ENCODE measurements at regions not wholly inside any gene's neighbourhood (a gene's known extent, or its start where the extent isn't known, plus 50 kb on each side); places are given as distances from the start of the nearest gene placed in this dataset.

DNA sequence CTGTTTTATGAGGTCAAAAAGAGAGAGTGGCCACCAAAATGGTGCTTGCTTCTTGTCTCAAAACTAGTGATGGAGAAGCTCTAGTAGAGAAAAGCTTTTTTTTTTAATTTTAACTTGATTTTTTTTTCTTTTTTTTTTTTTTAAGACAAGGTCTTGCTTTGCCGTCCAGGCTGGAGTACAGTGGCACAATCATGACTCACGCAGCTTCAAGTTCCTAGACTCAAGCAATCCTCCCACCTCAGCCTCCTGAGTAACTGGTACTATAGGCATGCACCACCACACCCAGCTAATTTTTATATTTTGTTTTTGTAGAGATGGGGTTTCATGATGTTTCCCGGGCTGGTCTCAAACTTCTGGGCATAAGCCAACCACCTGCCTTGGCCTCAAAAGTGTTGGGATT is 279.0 kb downstream of the TBC1D4 start:
- no peaks in the 10 kb centered on the region for H4K20me1 ChIP-seq (replicated peaks; ENCODE audit: control insufficient read depth, insufficient read depth, low read length)
- DNase-seq (ENCODE audit: extremely low read depth in 1 of 4, low spot score in 3 of 4) (no peak), ATAC-seq (no peak), FAIRE-seq (no peak)
- 0% methylated on average over 2 of the region's 3 CpGs for WGBS (ENCODE audit: insufficient coverage, low coverage, missing lambda C conversion rate)
- no peaks in the 10 kb centered on the region for H3K27me3 ChIP-seq (ENCODE audit: control insufficient read depth in 2 of 2, insufficient read depth in 2 of 2, low read length in 2 of 2)
- ChIA-PET CTCF (ENCODE audit: low intra/inter-chr PET ratio) (no interaction called here), POLR2A (interaction anchor here (1.1 kb wide), 1 partner anchor 11 kb away, joined by 3 read pairs; no protein-coding TSS in a partner anchor)
- H3K4me3 ChIP-seq = no peak overlapping the region
- intact Hi-C loops (cut with micrococcal nuclease) (no loop called here), in situ Hi-C loops (cut with MboI) (no loop called here)
- no peaks in the 10 kb centered on the region for H3K9me1 ChIP-seq (ENCODE audit: control insufficient read depth, insufficient read depth, low read length)
- H3K9me3 ChIP-seq (replicated peaks; ENCODE audit: control insufficient read depth, insufficient read depth, low read depth, low read length) = no peaks in the 10 kb centered on the region
- H3K4me2 ChIP-seq (ENCODE audit: insufficient read depth, low read length) = no peak overlapping the region
- no peak overlapping the region for H2AFZ ChIP-seq (ENCODE audit: low read depth, low read length)
- H3K36me3 ChIP-seq (ENCODE audit: control insufficient read depth, insufficient read depth, low read length) = no peaks in the 10 kb centered on the region
- H3K4me1 ChIP-seq (replicated peaks in 1 of 2; ENCODE audit: control insufficient read depth in 2 of 2, insufficient read depth in 2 of 2, low read length in 2 of 2) = no peaks in the 10 kb centered on the region
- no peak overlapping the region for H3K27ac ChIP-seq (ENCODE audit: extremely low read depth, low read depth, low read length)
- TF ChIP-seq RBM25 (IDR thresholded peaks at IDR 0.05; ENCODE audit: low read depth, low read length, severe bottlenecking) = no peak
- TF ChIP-seq MAFK (IDR thresholded peaks at IDR 0.05; ENCODE audit: low read length) = no peak
- no peak for TF ChIP-seq NR2C1 (IDR thresholded peaks at IDR 0.05)
- no peak for TF ChIP-seq NR2C1 (tag; IDR thresholded peaks at IDR 0.05)
- TF ChIP-seq E2F4 (CRISPR knock-in tag; IDR thresholded peaks at IDR 0.05; ENCODE audit: low read depth) = no peak
- no TSS peak for BruUV-seq (replicated peaks)
- no peaks in the 10 kb centered on the region for H3K79me2 ChIP-seq (ENCODE audit: control insufficient read depth, insufficient read depth, low read length)
- no peak overlapping the region for H3K9ac ChIP-seq (ENCODE audit: insufficient read depth in 1 of 2, low read depth in 2 of 2, low read length in 2 of 2)

GRCh38 chr13:75197803-75198202 is 284.2 kb downstream of the TBC1D4 start:
- intact Hi-C loops (cut with micrococcal nuclease) = no loop called here
- H3K9ac ChIP-seq (ENCODE audit: insufficient read depth in 1 of 2, low read depth in 2 of 2, low read length in 2 of 2) = no peak overlapping the region
- CTCF ChIA-PET (ENCODE audit: low intra/inter-chr PET ratio) = no interaction called here

More at GRCh38 chr13:75197803-75198202, 284.2 kb downstream of the TBC1D4 start:
- no TSS peak for BruUV-seq (replicated peaks)
- FAIRE-seq (no peak), DNase-seq (ENCODE audit: extremely low read depth in 1 of 4, low spot score in 3 of 4) (no peak), ATAC-seq (no peak)
- TF ChIP-seq, protein P1, sequence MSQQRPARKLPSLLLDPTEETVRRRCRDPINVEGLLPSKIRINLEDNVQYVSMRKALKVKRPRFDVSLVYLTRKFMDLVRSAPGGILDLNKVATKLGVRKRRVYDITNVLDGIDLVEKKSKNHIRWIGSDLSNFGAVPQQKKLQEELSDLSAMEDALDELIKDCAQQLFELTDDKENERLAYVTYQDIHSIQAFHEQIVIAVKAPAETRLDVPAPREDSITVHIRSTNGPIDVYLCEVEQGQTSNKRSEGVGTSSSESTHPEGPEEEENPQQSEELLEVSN (IDR thresholded peaks at IDR 0.05; ENCODE audit: borderline replicate concordance in 1 of 2, extremely low read depth in 1 of 2, insufficient read depth in 1 of 2, insufficient read length in 1 of 2, low read depth in 1 of 2, low read length in 1 of 2, poor library complexity in 1 of 2, severe bottlenecking in 1 of 2) = no peak
- no peak for TF ChIP-seq TAF15 (IDR thresholded peaks at IDR 0.05; ENCODE audit: low read depth, low read length)
- TF ChIP-seq, protein P2, sequence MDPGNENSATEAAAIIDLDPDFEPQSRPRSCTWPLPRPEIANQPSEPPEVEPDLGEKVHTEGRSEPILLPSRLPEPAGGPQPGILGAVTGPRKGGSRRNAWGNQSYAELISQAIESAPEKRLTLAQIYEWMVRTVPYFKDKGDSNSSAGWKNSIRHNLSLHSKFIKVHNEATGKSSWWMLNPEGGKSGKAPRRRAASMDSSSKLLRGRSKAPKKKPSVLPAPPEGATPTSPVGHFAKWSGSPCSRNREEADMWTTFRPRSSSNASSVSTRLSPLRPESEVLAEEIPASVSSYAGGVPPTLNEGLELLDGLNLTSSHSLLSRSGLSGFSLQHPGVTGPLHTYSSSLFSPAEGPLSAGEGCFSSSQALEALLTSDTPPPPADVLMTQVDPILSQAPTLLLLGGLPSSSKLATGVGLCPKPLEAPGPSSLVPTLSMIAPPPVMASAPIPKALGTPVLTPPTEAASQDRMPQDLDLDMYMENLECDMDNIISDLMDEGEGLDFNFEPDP (CRISPR knock-in tag; IDR thresholded peaks at IDR 0.05) = no peak
- Histone ChIP-seq H3K27ac (ENCODE audit: extremely low read depth, low read depth, low read length) (no peak overlapping the region), H3K9me1 (ENCODE audit: control insufficient read depth, insufficient read depth, low read length) (no peaks in the 10 kb centered on the region), H2AFZ (ENCODE audit: low read depth, low read length) (no peak overlapping the region), H3K4me3 (no peak overlapping the region), H3K27me3 (ENCODE audit: control insufficient read depth in 2 of 2, insufficient read depth in 2 of 2, low read length in 2 of 2) (no peaks in the 10 kb centered on the region), H4K20me1 (replicated peaks; ENCODE audit: control insufficient read depth, insufficient read depth, low read length) (no peaks in the 10 kb centered on the region), H3K4me2 (ENCODE audit: insufficient read depth, low read length) (no peak overlapping the region), H3K36me3 (ENCODE audit: control insufficient read depth, insufficient read depth, low read length) (no peaks in the 10 kb centered on the region), H3K79me2 (ENCODE audit: control insufficient read depth, insufficient read depth, low read length) (no peaks in the 10 kb centered on the region), H3K9me3 (replicated peaks; ENCODE audit: control insufficient read depth, insufficient read depth, low read depth, low read length) (no peaks in the 10 kb centered on the region), H3K4me1 (replicated peaks in 1 of 2; ENCODE audit: control insufficient read depth in 2 of 2, insufficient read depth in 2 of 2, low read length in 2 of 2) (no peaks in the 10 kb centered on the region)
- POLR2A ChIA-PET = no interaction called here
- in situ Hi-C loops (cut with MboI) = no loop called here
- 0% methylated on average over 4 of the region's 4 CpGs for WGBS (ENCODE audit: insufficient coverage, low coverage, missing lambda C conversion rate)

Data from K562 (cell line).